ENCODE measurements at regions not wholly inside any gene's neighbourhood (a gene's known extent, or its start where the extent isn't known, plus 50 kb on each side); places are given as distances from the start of the nearest gene placed in this dataset.

DNA sequence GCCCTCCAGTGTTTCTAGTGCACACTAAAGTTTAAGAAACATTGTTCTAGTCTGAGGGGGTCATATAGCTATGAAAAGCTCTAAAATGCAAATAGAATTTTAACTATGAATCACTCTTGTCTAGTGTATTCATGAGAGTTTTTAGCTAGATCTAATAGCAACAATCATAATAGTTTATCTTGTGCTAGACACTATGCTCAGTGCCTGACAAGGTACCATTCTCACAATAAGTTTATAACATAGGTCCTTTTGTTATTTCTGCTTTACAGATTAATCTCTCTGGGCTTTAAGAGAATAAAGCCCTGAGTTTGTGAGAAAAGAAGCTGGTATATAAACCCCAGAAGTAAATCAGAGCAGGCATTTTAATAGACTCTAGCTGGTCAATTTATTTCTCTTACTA is 2120.7 kb downstream of the MAT2B start:
- TF ChIP-seq, protein P1, sequence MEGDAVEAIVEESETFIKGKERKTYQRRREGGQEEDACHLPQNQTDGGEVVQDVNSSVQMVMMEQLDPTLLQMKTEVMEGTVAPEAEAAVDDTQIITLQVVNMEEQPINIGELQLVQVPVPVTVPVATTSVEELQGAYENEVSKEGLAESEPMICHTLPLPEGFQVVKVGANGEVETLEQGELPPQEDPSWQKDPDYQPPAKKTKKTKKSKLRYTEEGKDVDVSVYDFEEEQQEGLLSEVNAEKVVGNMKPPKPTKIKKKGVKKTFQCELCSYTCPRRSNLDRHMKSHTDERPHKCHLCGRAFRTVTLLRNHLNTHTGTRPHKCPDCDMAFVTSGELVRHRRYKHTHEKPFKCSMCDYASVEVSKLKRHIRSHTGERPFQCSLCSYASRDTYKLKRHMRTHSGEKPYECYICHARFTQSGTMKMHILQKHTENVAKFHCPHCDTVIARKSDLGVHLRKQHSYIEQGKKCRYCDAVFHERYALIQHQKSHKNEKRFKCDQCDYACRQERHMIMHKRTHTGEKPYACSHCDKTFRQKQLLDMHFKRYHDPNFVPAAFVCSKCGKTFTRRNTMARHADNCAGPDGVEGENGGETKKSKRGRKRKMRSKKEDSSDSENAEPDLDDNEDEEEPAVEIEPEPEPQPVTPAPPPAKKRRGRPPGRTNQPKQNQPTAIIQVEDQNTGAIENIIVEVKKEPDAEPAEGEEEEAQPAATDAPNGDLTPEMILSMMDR (IDR thresholded peaks at IDR 0.05; ENCODE audit: borderline replicate concordance, insufficient read depth, low read depth, low read length) = no peak

DNA sequence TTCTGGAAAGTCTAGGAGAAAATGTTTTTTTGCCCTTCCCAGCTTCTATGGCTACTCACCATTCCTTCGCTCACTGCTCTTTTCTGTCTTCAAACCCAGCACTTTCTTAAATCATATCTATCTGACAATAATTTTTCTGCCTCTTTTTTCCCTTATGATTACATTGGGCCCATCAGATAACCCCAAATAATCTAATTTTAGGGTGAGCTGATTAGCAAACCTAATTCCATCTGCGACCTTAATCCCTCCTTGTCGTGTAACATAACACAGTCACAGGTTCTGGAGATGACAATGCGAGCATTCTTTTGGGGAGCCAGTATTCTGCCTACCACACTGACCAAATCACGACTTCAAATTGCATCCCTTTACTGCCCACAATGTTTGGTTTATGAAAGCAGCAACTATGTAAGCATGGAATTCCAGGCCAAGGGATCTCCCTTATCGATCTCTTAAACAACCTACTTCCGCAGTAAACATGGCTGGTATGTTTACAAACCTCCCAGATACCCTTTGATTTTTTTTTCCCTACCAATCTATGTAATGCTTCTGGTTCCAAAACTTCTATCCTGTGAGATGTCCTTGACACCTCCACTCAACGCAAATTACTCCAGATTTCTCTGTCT is 2122.2 kb downstream of the MAT2B start:
- H3K4me3 ChIP-seq (ENCODE audit: low read depth, low read length) = no peak overlapping the region
- TF ChIP-seq, protein P1 (IDR thresholded peaks at IDR 0.05; ENCODE audit: borderline replicate concordance, insufficient read depth, low read depth, low read length) = no peak

More for the DNA sequence above, 2120.7 kb downstream of the MAT2B start:
- no peak overlapping the region for H3K4me3 ChIP-seq (ENCODE audit: low read depth, low read length)

DNA sequence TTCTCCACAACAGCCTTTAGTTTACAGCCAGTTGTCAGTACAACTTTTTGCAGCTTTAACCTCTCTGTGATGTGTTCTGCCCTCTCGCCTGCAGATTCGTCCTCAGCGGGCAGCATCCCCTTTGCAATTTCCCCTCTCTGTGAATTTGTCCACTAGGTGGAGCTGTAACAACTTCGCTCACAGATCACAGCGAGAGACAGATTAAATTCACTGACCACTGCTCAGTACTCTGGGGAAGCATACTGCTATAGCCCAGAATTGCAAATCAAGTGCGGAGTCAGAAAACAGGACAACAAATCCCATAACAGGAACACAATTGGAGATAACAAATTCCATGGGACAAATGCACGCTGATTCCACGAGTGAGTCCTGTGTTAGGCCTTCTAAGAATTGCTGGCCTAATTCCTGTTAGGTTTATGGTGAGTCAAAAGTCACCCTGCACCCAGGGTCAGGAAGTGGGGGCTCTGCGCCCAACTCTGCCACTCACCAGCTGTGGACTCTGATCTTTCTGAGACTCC is 2124.9 kb downstream of the MAT2B start:
- TF ChIP-seq, protein P1 (IDR thresholded peaks at IDR 0.05; ENCODE audit: borderline replicate concordance, insufficient read depth, low read depth, low read length) = peak; percentile 64
- no peak overlapping the region for H3K4me3 ChIP-seq (ENCODE audit: low read depth, low read length)

DNA sequence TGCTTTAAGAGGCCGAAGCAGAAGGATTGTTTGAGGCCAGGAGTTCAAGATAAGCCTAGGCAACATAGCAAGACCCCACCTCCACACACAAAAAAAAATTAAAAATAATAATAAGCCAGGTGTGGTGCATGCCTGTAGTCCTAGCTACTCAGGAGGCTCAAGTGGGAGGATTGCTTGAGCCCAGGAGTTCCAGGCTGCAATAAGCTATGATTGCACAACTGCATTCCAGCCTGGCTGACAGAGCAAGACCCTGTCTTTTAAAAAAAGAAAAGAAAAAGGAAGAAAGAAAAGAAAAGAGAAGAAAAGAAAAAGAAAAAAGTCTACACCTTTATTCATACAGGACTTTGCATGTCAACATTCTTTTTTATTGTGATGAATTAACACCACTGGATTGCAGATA is 2125.8 kb downstream of the MAT2B start:
- TF ChIP-seq, protein P1 (IDR thresholded peaks at IDR 0.05; ENCODE audit: borderline replicate concordance, insufficient read depth, low read depth, low read length) = no peak

DNA sequence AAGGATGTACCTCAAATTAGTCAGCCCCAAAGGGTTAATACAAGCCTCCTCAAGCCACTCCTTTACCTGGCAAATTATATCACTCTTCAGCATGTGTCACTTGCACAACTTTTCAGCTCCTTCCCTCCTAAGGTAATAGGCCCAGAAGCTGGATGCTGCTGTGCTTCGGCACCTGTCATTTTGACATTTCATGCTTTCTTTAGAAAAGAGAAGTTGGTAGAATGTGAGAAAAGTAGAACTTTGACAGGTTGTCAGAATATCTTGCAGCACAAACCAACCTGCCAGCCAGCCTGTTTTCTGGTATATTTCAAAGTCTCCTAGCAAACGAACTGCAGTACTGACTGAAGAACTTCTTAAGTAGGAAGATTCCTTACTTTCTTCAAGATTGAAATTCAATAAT is 2136.9 kb downstream of the MAT2B start:
- H3K4me3 ChIP-seq (ENCODE audit: low read depth, low read length) = no peak overlapping the region
- TF ChIP-seq, protein P1 (IDR thresholded peaks at IDR 0.05; ENCODE audit: borderline replicate concordance, insufficient read depth, low read depth, low read length) = no peak

More for the DNA sequence above, 2125.8 kb downstream of the MAT2B start:
- H3K4me3 ChIP-seq (ENCODE audit: low read depth, low read length) = no peak overlapping the region

DNA sequence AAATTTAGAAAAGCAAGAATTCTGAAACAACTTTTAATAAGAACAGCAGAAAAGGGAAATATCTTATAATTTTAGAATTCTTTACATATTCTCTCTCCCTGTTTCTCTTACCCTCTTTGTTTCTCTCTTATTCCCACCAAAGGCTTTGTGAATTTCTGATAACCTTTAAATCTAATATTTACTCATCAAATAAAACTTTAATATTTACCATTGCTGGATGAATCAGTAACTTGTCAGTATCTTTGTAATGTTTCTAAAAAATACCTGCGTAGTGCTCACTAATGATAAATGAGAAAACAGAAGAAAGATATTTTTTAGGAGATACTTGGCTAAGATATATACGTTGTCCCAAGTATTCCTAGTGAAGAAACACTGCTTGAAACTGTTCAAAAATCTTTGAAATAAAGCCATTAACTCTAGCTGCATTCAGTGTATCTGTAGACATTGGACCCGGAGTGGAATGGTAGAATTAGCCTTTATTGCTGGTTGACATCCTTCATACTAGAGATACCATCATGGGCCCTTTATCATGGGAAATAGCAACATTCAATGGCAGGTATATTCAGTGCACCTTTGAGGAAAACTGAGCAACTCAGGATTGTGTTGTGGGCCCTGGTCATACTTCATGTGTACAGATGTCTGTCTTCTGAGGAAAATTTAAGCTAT is 2160.4 kb downstream of the MAT2B start:
- H3K4me3 ChIP-seq (ENCODE audit: low read depth, low read length) = no peak overlapping the region
- TF ChIP-seq, protein P1 (IDR thresholded peaks at IDR 0.05; ENCODE audit: borderline replicate concordance, insufficient read depth, low read depth, low read length) = no peak

DNA sequence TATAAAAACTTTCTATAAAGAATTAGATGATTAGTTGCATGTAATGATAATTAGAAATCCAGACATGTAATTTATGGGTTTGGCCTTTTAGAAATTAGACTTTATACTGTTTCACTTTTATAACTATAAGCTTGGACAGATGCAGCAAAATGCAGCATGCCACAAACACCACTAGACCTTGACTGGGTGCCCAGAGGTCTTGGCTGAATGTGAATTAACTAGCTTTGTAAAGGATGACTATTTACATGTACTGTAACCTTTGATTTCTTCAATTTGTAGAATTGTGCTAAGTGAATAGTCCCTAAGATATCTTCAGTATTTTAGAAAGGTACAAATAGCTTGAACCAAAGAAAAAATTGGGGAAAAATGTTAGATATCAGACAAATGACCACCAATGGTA is 2168.1 kb downstream of the MAT2B start:
- no peak overlapping the region for H3K4me3 ChIP-seq (ENCODE audit: low read depth, low read length)
- TF ChIP-seq, protein P1 (IDR thresholded peaks at IDR 0.05; ENCODE audit: borderline replicate concordance, insufficient read depth, low read depth, low read length) = no peak

All from GM12875 (cell line).